Chondrocyte (in vitro differentiated cells): ENCODE measurements at regions not wholly inside any gene's neighbourhood (a gene's known extent, or its start where the extent isn't known, plus 50 kb on each side); places are given as distances from the start of the nearest gene placed in this dataset.

ENCODE experiments used
- DNase-seq: peaks from one replicate; pipeline ENCODE4 v3.0.0; 2021; ENCODE audit warnings: mixed read lengths, low spot score
- H3K27ac Mint-ChIP-seq: one replicate; pipeline ENCODE4 v1.8.0; 2021; ENCODE audit warnings: mild to moderate bottlenecking, moderate library complexity, mixed read lengths; ENCODE audit not compliant: unreplicated experiment
- H3K27me3 Mint-ChIP-seq: 2 replicates; pipeline ENCODE4 v1.8.0; 2021; ENCODE audit warnings: low read depth, mixed read lengths
- H3K36me3 Mint-ChIP-seq: 2 replicates; pipeline ENCODE4 v1.8.0; 2021; ENCODE audit warnings: low read depth, mixed read lengths
- H3K4me1 Mint-ChIP-seq: 2 replicates; pipeline ENCODE4 v1.8.0; 2021; ENCODE audit warnings: low read depth, mild to moderate bottlenecking, mixed read lengths
- H3K4me3 Mint-ChIP-seq: one replicate; pipeline ENCODE4 v1.8.0; 2021; ENCODE audit warnings: mild to moderate bottlenecking, moderate library complexity, mixed read lengths; ENCODE audit not compliant: unreplicated experiment
- H3K9me3 Mint-ChIP-seq: 2 replicates; pipeline ENCODE4 v1.8.0; 2021; ENCODE audit warnings: low read depth, mixed read lengths
- CTCF ChIP-seq: fragments of 200-600 bp; sonication (generic); IDR thresholded peaks from 2 replicates; pipeline ENCODE4 v1.5.0; 2021; ENCODE audit warnings: antibody characterized with exemption, mild to moderate bottlenecking, moderate library complexity

- H3K36me3 Mint-ChIP-seq, result no peaks in the 10 kb centered on the region
- TF ChIP-seq CTCF, result no peak
- peaks cover 2% of the 10 kb centered on the region for H3K9me3 Mint-ChIP-seq
- H3K4me1 Mint-ChIP-seq, result no peaks in the 10 kb centered on the region
- H3K4me3 Mint-ChIP-seq, result no peak overlapping the region
- DNase-seq, result no peak
- no peak overlapping the region for H3K27ac Mint-ChIP-seq
- no peaks in the 10 kb centered on the region for H3K27me3 Mint-ChIP-seq
Measured at GRCh38 chr16:60558936-60559335, 1477.3 kb downstream of the CDH8 start.

- Mint-ChIP-seq H3K9me3 (peaks cover 2% of the 10 kb centered on the region), H3K27ac (no peak overlapping the region), H3K4me3 (no peak overlapping the region), H3K4me1 (no peaks in the 10 kb centered on the region), H3K36me3 (no peaks in the 10 kb centered on the region), H3K27me3 (no peaks in the 10 kb centered on the region)
- DNase-seq, result no peak
- no peak for TF ChIP-seq CTCF
Measured at GRCh38 chr16:60553090-60553757, 1483.0 kb downstream of the CDH8 start.

- Mint-ChIP-seq H3K36me3 (no peaks in the 10 kb centered on the region), H3K4me1 (no peaks in the 10 kb centered on the region), H3K4me3 (no peak overlapping the region), H3K27ac (no peak overlapping the region), H3K9me3 (peaks cover 10% of the 10 kb centered on the region), H3K27me3 (no peaks in the 10 kb centered on the region)
- no peak for TF ChIP-seq CTCF
- no peak for DNase-seq
Measured at GRCh38 chr16:60541535-60541934, 1494.7 kb downstream of the CDH8 start.

GRCh38 chr16:60510941-60511340 lies 1525.3 kb downstream of the CDH8 start:
- Mint-ChIP-seq H3K36me3 (no peaks in the 10 kb centered on the region), H3K9me3 (peaks cover 8% of the 10 kb centered on the region), H3K4me1 (no peaks in the 10 kb centered on the region), H3K27ac (no peak overlapping the region), H3K27me3 (peaks cover 5% of the 10 kb centered on the region), H3K4me3 (no peak overlapping the region)
- no peak for TF ChIP-seq CTCF
- DNase-seq, result no peak

GRCh38 chr16:60510208-60510607 lies 1526.0 kb downstream of the CDH8 start:
- no peak overlapping the region for H3K27ac Mint-ChIP-seq
- TF ChIP-seq CTCF, result no peak
- DNase-seq, result no peak
- peaks cover 5% of the 10 kb centered on the region for H3K27me3 Mint-ChIP-seq
- H3K36me3 Mint-ChIP-seq, result no peaks in the 10 kb centered on the region
- H3K9me3 Mint-ChIP-seq, result peaks cover 6% of the 10 kb centered on the region
- H3K4me3 Mint-ChIP-seq, result no peak overlapping the region
- H3K4me1 Mint-ChIP-seq, result no peaks in the 10 kb centered on the region
